H9 (cell line): ENCODE measurements at regions not wholly inside any gene's neighbourhood (a gene's known extent, or its start where the extent isn't known, plus 50 kb on each side); places are given as distances from the start of the nearest gene placed in this dataset.
A peak's percentile ranks its signal among the peaks of the same experiment; 100 is the strongest.

Experiments used
- DNase-seq: peaks from one replicate; pipeline ENCODE4 v3.0.0-alpha.2; 2017
- H2AFZ ChIP-seq: one replicate; pipeline ENCODE4 v1.6.1; 2013; ENCODE audit warnings: mild to moderate bottlenecking, low read length, control low read depth, moderate library complexity
- H2AK5ac ChIP-seq: 2 replicates; pipeline ENCODE4 v1.6.1; 2013; ENCODE audit warnings: low read length, control low read depth, mixed read lengths; ENCODE audit not compliant: insufficient read length
- H2BK120ac ChIP-seq: one replicate; pipeline ENCODE4 v1.6.1; 2013; ENCODE audit warnings: low read depth, mild to moderate bottlenecking, low read length, control low read depth, inconsistent platforms; ENCODE audit not compliant: poor library complexity, severe bottlenecking
- H2BK12ac ChIP-seq: 2 replicates; pipeline ENCODE4 v1.6.1; 2013; ENCODE audit warnings: low read length, control low read depth, mixed read lengths, low read depth; ENCODE audit not compliant: insufficient read length
- H2BK15ac ChIP-seq: 2 replicates; pipeline ENCODE4 v1.6.1; 2013; ENCODE audit warnings: low read depth, low read length, control low read depth
- H2BK20ac ChIP-seq: one replicate; pipeline ENCODE4 v1.6.1; 2013; ENCODE audit warnings: low read depth, mild to moderate bottlenecking, low read length, control low read depth, inconsistent platforms; ENCODE audit not compliant: poor library complexity, severe bottlenecking
- H2BK5ac ChIP-seq: 2 replicates; pipeline ENCODE4 v1.6.1; 2013; ENCODE audit warnings: low read length, control low read depth, mixed read lengths; ENCODE audit not compliant: insufficient read length
- H3K14ac ChIP-seq: 2 replicates; pipeline ENCODE4 v1.6.1; 2013; ENCODE audit warnings: low read length, control low read depth; ENCODE audit not compliant: insufficient read depth
- H3K18ac ChIP-seq: 2 replicates; pipeline ENCODE4 v1.6.1; 2013; ENCODE audit warnings: low read depth, mild to moderate bottlenecking, mixed read lengths, low read length, control low read depth; ENCODE audit not compliant: insufficient read length
- H3K23ac ChIP-seq: 2 replicates; pipeline ENCODE4 v1.6.1; 2013; ENCODE audit warnings: low read length, control low read depth, mixed read lengths, low read depth; ENCODE audit not compliant: insufficient read length
- H3K23me2 ChIP-seq: 2 replicates; pipeline ENCODE4 v1.6.1; 2013; ENCODE audit warnings: low read depth, mild to moderate bottlenecking, mixed read lengths, low read length, control low read depth; ENCODE audit not compliant: insufficient read length, poor library complexity, severe bottlenecking
- H3K27ac ChIP-seq: 2 replicates; pipeline ENCODE4 v1.5.1; 2013; ENCODE audit warnings: low read length, control low read depth, mixed read lengths, low read depth; ENCODE audit not compliant: insufficient read length
- H3K27me3 ChIP-seq: 2 replicates; pipeline ENCODE4 v1.6.1; 2013; ENCODE audit warnings: low read length, control low read depth, inconsistent platforms; ENCODE audit not compliant: insufficient read depth
- H3K4ac ChIP-seq: 2 replicates; pipeline ENCODE4 v1.6.1; 2013; ENCODE audit warnings: low read depth, mild to moderate bottlenecking, control low read depth, inconsistent platforms, low read length, moderate library complexity
- H3K4me1 ChIP-seq: 2 replicates; pipeline ENCODE4 v1.6.1; 2013; ENCODE audit warnings: low read length, control low read depth, inconsistent platforms; ENCODE audit not compliant: insufficient read depth
- H3K4me2 ChIP-seq: 2 replicates; pipeline ENCODE4 v1.6.1; 2013; ENCODE audit warnings: low read length, control low read depth, mixed read lengths; ENCODE audit not compliant: insufficient read length, insufficient read depth
- H3K56ac ChIP-seq: 2 replicates; pipeline ENCODE4 v1.6.1; 2013; ENCODE audit warnings: low read depth, mild to moderate bottlenecking, mixed read lengths, low read length, control low read depth; ENCODE audit not compliant: insufficient read length
- H3K79me1 ChIP-seq: 2 replicates; pipeline ENCODE4 v1.6.1; 2013; ENCODE audit warnings: low read depth, mild to moderate bottlenecking, moderate library complexity, low read length, control low read depth, inconsistent platforms; ENCODE audit not compliant: insufficient read depth, poor library complexity, severe bottlenecking
- H3K79me2 ChIP-seq: 2 replicates; pipeline ENCODE4 v1.6.1; 2013; ENCODE audit warnings: low read length, control low read depth, inconsistent platforms; ENCODE audit not compliant: insufficient read depth
- H3K9ac ChIP-seq: 2 replicates; pipeline ENCODE4 v1.6.1; 2013; ENCODE audit warnings: low read length, control low read depth, mixed read lengths; ENCODE audit not compliant: insufficient read length; ENCODE audit errors: extremely low read depth
- H3K9me3 ChIP-seq: one replicate; pipeline ENCODE4 v1.6.1; 2013; ENCODE audit warnings: low read depth, low read length, inconsistent platforms; ENCODE audit not compliant: control insufficient read depth
- H3T11ph ChIP-seq: one replicate; pipeline ENCODE4 v1.6.1; 2013; ENCODE audit warnings: mild to moderate bottlenecking, low read length, control low read depth, inconsistent platforms
- H4K20me1 ChIP-seq: one replicate; pipeline ENCODE4 v1.6.1; 2013; ENCODE audit not compliant: control insufficient read depth, insufficient read length, insufficient read depth
- H4K5ac ChIP-seq: 2 replicates; pipeline ENCODE4 v1.6.1; 2013; ENCODE audit warnings: low read depth, mild to moderate bottlenecking, mixed read lengths, low read length, control low read depth; ENCODE audit not compliant: insufficient read length
- H4K8ac ChIP-seq: replicated peaks from 2 replicates; pipeline ENCODE4 v1.6.1; 2013; ENCODE audit warnings: low read length, control low read depth, mixed read lengths, low read depth; ENCODE audit not compliant: insufficient read length
- H4K91ac ChIP-seq: 2 replicates; pipeline ENCODE4 v1.6.1; 2013; ENCODE audit warnings: low read depth, mild to moderate bottlenecking, moderate library complexity, mixed read lengths, low read length, control low read depth; ENCODE audit not compliant: insufficient read length
- H3K27ac Mint-ChIP-seq, 3 experiments: 2 replicates in 2 of 3; 3 replicates in 1 of 3; pipeline ENCODE4 v1.8.0; 2020 to 2021; ENCODE audit warnings: mixed read lengths in 3 of 3, mild to moderate bottlenecking in 1 of 3, moderate library complexity in 1 of 3
- H3K27me3 Mint-ChIP-seq: 2 replicates; pipeline ENCODE4 v1.8.0; 2021; ENCODE audit warnings: low read depth, mild to moderate bottlenecking, moderate library complexity, mixed read lengths
- H3K36me3 Mint-ChIP-seq, 3 experiments: 2 replicates in 2 of 3; 3 replicates in 1 of 3; pipeline ENCODE4 v1.8.0; 2020 to 2021; ENCODE audit warnings: low read depth in 3 of 3, mixed read lengths in 3 of 3; ENCODE audit not compliant: insufficient read depth in 1 of 3
- H3K4me1 Mint-ChIP-seq, 2 experiments: 2 replicates each; pipeline ENCODE4 v1.8.0; 2020; ENCODE audit warnings: mixed read lengths in 2 of 2
- H3K4me3 Mint-ChIP-seq, 2 experiments: 2 replicates in 1 of 2; 3 replicates in 1 of 2; pipeline ENCODE4 v1.8.0; 2020 to 2021; ENCODE audit warnings: mild to moderate bottlenecking in 2 of 2, mixed read lengths in 2 of 2, moderate library complexity in 1 of 2
- H3K9me3 Mint-ChIP-seq, 2 experiments: 2 replicates in 1 of 2; 3 replicates in 1 of 2; pipeline ENCODE4 v1.8.0; 2020; ENCODE audit warnings: mild to moderate bottlenecking in 2 of 2, mixed read lengths in 2 of 2, moderate library complexity in 1 of 2
- CTCF ChIP-seq: fragments of 200-600 bp; sonication (generic); conservative IDR thresholded peaks from 3 replicates; pipeline ENCODE4 v1.8.0; 2021; ENCODE audit warnings: antibody characterized with exemption, mild to moderate bottlenecking
- WGBS: extraction: QIAGEN DNeasy Blood & Tissue Kit; methylation state at CpG from one replicate; pipeline ENCODE4 v1.1.7; 2013; ENCODE audit warnings: missing lambda C conversion rate, low lambda C conversion rate, mixed read lengths; ENCODE audit not compliant: insufficient read length; ENCODE audit errors: extremely low coverage; 5-methylcytosine and 5-hydroxymethylcytosine counted together

GRCh38 chr5:91641730-91642350, 258.7 kb upstream of the ARRDC3 start:
- Histone ChIP-seq H3K4ac (no peak overlapping the region), H4K20me1 (no peaks in the 10 kb centered on the region), H3K4me2 (no peak overlapping the region), H3K23me2 (no peaks in the 10 kb centered on the region), H3K23ac (no peak overlapping the region), H3K79me1 (no peaks in the 10 kb centered on the region), H2BK15ac (no peak overlapping the region), H3K9ac (no peak overlapping the region), H3K14ac (no peak overlapping the region), H2BK5ac (no peak overlapping the region), H3T11ph (no peak overlapping the region), H3K18ac (no peak overlapping the region), H2AFZ (no peak overlapping the region), H2AK5ac (no peak overlapping the region), H3K79me2 (no peaks in the 10 kb centered on the region), H3K9me3 (no peaks in the 10 kb centered on the region), H2BK12ac (no peak overlapping the region), H4K91ac (no peak overlapping the region), H3K27ac (no peak overlapping the region), H4K8ac (no peak overlapping the region), H3K56ac (no peak overlapping the region), H2BK120ac (no peak overlapping the region), H3K27me3 (no peaks in the 10 kb centered on the region), H2BK20ac (no peak overlapping the region), H4K5ac (no peak overlapping the region), H3K4me1 (no peaks in the 10 kb centered on the region; the same call in 1 of the 2 replicates)
- H3K4me3 Mint-ChIP-seq, result no peak overlapping the region
- H3K36me3 Mint-ChIP-seq, result no peaks in the 10 kb centered on the region
- DNase-seq, result no peak
- no peaks in the 10 kb centered on the region for H3K27me3 Mint-ChIP-seq
- WGBS, result no CpG with 5 or more reads among the region's 2 CpGs
- H3K27ac Mint-ChIP-seq, result no peak overlapping the region
- peak; percentile 87 for TF ChIP-seq CTCF
- no peaks in the 10 kb centered on the region; a peak in 1 of 5 replicates for H3K9me3 Mint-ChIP-seq
- peaks cover 10 to 15% of the 10 kb centered on the region in 2 experiments; a peak in 3 of 4 replicates for H3K4me1 Mint-ChIP-seq
